HG02678 (cell line): ENCODE measurements at regions not wholly inside any gene's neighbourhood (a gene's known extent, or its start where the extent isn't known, plus 50 kb on each side); places are given as distances from the start of the nearest gene placed in this dataset.
"Not testable (repeated sequence)": the region's sequence is repeated elsewhere in the genome, so short reads cannot be mapped to it uniquely, and the experiment has no call there.

Source experiments
- ATAC-seq: cut with Tn5 transposase; IDR thresholded peaks from one replicate; pipeline ENCODE4 v1.9.1; 2021; ENCODE audit warnings: mild to moderate bottlenecking, moderate library complexity; ENCODE audit not compliant: unreplicated experiment

DNA sequence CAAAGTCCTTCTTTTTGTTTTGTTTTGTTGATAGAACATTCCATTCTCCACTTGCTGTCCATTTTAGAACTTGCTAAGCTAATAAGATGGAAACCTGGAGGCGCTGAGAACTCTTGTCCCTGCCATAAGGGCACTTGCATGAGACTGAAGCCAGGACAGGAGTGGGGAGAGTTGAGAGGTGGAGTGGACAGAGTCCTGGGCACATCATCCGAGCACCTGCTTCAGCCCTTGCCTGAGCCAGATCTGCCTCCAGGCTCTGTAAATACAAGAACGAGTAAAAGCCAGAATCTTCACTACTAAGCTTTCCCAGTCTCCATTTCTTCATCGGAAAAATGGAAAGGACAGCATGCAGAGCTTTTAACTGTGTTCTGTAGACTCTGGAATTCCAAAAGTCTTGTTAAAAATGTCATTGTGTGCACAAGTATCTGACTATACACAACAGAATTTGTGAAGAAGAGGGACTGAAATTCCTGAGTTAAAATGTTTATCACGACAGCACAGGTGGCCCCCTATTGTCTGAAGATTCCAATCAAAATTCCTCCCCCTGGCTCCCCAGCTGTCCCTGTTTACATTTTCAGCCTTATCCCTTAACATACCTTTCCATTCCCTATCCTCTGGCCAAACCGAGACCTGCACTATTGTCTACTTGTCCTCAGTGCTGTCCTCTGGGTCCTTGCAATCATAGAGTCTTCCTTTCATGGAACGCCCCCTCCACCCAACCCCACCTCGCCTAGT, 498.2 kb upstream of the TNP1 start:
- ATAC-seq: no peak

DNA sequence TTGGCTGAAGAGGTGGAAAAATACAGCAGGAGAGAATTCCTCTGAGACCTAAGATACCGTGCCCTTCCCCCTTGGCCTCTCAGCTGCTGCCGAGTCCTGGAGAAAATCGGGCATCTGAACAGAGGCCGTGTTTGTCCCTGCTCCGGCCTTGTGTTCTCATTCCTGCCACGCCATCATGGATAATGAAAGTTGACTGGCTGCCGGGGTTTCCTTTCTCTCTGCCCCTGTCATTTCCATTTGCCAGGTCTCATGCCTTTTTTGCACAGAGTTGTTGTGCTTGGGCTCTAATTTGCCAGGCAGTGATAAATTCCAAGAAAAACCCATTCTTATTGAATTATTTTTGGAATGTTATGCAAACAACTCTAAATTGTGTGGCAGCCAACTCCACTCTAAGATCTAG, 496.9 kb upstream of the TNP1 start:
- no peak for ATAC-seq

DNA sequence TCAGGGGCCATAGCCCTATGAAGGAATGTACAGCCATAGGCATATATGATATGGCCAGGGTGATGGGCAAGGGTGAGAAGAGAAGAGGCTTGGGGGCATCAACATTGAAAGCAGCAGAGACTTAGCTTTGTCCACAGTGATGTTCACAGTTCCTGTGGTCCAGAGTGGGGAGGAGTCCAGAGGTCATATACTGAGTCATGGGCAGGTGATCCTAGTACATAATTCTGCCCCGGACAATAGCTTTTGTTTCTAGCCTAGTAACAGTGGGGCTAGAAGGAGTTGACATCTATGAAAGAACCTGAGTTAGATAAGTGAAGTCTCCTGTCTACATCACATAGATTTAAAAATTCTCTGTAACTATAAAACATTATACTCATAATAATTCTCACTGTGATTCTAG, 496.3 kb upstream of the TNP1 start:
- ATAC-seq: no peak

DNA sequence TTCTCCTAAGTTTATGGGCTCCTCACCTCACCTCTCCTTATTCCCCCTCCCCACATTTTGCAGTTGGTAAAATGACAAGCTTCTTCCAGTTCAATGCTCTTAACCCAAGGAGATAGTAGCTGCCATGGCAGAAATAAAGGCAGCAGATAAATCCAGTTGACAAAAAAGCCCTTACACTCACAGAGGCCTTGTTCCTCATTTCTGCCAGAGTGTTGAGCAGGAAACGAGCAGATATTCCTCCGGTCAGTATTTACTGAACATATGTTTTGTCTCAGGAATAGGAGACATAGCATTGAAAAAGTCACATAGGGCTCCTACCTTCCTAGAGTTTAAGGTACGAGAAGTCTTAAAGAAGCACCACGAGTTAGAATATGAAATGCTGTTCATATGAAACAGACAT, 493.7 kb upstream of the TNP1 start:
- no peak for ATAC-seq

DNA sequence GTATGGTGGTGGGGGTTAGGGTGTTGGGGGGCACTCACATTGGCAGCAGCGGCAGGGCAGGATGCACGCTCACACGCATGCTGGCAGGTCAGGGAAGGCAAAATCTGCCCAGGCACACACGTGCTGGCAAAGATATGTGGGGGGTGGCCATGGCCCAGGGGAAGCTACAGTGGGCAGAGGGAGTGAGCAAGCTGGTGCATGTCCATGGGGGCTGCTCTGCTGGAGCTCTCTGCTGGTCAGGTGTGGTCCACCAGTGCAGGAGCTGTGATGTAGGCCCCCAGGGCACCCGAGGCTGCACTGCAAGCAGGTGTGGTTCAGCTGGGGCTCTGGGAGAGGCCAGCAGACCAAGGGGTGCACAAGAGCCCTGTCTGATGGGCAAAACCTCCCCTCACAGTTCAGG, 491.5 kb upstream of the TNP1 start:
- ATAC-seq: no peak

DNA sequence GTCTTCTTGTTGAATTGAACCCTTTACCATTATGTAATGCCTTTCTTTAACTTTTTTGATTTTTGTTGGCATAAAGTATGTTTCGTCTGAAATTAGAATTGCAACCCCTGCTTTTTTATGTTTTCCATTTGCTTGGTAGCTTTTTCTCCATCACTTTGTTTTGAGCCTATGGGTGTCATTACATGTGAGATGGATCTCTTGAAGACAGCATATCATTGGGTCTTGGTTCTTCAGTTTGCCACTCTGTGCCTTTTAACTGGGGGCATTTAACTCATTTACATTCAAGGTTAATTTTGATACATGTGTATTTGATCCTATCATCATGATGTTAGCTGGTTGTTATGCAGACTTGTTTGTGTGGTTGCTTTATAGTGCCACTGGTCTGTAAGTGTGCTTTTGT, 489.4 kb upstream of the TNP1 start:
- ATAC-seq: no peak

DNA sequence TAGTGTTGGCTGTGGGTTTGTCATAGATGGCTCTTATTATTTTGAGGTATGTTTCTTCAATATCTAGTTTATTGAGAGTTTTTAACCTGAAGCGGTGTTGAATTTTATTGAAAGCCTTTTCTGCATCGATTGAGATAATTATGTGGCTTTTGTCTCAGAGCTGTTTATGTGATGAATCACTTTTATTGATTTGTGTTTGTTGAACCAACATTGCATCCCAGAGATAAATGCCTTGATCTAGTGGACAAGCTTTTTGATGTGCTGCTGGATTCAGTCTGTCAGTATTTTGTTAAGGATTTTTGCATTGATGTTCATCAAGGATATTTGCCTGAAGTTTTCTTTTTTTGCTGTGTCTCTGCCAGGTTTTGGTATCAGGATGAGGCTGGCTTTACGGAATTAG, 487.8 kb upstream of the TNP1 start:
- not testable (repeated sequence) for ATAC-seq

DNA sequence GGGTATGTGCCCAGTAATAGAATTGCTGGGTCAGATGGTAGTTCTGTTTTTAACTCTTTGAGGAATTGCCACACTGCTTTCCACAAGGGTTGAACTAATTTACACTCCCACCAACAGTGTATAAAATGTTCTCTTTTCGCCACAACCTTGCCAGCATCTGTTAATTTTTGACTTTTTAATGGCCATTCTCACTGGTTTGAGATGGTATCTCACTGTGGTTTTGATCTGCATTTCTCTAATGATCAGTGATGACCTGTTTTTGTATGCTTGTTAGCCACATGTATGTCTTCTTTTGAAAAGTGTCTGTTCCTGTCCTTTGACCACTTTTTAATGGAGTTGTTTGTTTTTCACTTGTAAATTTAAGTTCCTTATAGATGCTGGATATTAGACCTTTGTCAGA, 486.2 kb upstream of the TNP1 start:
- not testable (repeated sequence) for ATAC-seq

DNA sequence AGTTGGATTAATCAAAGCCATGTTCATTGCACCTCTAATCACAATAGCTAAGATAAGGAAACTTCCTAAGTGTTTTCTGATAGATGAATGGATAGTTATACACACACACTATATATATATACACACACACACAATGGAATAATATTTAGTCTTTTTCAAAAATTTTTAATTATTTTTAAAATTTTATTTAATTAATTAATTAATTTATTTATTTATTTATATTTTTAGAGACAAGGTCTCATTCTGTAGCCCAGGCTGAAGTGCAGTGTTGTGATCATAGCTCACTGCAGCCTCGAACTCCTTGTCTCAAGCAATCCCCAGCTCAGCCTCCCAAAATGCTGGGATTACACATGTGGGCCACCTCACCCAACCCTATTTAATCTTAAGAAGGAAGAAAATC, 481.0 kb upstream of the TNP1 start:
- ATAC-seq: no peak

DNA sequence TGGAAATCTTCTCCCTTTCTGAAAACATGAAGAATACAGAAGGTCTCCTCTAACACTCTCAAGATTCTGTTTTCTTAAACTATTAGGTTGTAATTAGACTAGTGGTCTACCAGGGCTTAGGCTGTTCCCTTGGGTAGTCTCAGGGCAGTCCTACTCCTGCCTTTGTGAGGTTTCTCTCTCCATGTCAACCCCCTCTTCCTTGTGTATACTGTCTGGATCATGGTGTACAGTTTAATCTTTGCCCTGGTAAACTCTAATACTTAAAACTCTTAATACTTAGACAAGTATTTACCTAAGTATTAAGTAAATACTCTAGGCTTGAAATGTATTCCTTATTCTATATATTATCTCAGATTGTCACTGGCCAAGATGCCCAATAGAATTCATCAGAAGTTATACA, 480.3 kb upstream of the TNP1 start:
- no peak for ATAC-seq

DNA sequence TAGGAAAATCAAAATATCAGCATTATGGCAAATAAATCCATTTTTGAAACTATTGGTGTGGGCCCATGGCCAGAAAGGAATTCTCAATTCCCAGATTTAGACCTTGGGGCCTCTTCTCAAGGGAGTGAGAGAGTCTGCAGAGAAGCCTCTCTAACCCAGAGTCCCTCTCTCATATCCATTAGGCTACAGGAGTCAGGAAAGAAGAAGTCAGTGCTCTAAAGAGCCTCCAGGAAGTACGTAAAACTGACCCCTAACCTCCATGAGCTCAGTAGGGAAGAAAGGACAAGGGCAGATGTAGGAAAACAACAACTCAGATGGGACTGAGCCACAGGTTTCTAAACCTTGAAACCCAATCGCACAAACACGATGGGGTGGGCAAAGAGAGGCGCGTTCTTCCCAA, 479.9 kb upstream of the TNP1 start:
- ATAC-seq: no peak

DNA sequence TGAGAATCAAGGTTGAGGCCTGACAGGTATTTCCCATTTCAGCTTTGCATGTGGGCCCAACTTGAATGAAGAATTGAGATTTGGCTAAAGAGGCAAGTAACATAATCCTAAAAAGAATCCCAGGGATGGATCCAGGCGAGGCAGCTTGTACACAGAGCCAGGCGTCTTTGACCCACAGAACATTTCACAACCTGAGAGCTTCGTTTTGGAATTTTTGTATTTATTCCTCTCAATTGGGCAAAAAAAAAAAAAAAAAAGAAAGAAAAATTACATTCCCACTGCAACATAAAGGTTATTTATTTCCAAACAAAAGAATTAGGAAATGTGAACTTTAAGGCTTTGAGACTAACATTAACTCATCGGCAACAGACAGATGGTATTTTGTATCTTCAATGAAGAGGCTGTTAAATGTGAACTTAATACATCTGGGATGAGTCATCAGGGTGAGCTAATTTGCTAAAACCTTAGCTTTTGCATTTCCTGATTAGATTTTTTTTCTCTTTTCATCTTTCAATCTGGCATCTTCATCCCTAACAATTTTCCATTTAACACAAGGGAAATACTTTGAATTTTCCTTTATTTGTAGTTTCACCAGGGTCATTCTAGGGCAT, 478.5 kb upstream of the TNP1 start:
- ATAC-seq: no peak

DNA sequence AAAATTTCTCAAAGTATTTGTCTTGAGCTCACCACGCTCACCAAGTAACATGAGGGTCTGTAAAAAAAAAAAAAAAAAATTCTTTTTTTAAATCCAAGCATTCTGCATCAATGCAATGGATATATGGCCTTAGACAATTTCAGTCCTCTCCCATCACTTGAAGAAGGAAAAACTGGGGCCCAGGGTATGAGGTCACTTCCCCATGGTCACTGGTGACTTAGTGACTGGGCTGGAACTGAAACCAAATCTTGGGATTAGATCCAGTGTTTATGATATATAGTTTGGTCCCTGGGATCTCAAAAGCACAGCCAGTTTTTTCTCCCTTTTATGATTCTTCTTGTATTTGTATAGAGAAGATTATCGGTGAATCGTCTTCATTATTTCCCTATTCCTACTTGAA, 477.9 kb upstream of the TNP1 start:
- no peak for ATAC-seq

DNA sequence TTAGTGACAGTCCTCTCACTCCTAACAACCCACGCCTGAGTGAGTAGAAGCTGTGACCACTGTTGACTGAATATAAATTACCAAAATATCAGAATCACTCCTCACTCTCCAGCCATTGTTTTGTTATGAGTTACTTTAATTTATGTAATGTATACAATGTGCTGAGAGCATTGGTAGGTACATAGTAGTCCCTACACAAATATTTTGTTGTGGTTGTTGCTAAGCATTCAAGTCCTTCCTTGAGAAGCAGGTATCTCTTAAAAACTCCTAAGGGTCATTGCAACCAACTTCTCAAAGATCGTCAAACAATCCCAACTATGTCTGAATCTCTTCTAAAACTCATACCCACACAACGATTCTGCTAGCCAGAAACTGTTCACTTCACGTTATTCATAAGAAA, 476.8 kb upstream of the TNP1 start:
- ATAC-seq: no peak

DNA sequence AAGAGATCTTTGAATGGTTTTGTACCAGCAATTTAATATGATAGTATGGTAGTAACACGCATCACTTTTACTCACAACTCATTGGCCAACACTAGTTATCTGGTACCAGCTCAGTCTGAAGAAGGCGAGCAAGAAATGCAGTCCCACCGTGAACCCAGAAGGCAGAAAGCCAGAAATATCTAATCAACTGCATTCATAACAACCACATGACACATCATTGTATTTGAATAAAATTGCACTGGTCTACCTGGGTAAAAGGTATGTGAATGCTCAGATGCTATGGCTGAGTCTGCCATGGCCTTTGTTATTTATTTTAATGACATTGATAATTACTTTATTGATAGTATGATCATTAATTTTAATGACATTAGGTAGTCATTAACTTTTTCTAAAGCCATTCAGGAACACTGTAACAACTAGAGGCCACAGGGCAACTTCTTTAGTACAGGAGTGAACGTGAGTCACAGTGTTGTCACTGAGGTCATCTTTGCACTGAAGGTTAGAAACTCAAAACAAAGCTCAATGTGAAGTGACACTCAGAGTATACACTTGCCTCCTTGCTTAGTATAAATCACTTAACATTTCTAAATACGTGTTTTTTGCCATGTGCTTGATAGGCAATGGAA, 475.6 kb upstream of the TNP1 start:
- ATAC-seq: no peak

DNA sequence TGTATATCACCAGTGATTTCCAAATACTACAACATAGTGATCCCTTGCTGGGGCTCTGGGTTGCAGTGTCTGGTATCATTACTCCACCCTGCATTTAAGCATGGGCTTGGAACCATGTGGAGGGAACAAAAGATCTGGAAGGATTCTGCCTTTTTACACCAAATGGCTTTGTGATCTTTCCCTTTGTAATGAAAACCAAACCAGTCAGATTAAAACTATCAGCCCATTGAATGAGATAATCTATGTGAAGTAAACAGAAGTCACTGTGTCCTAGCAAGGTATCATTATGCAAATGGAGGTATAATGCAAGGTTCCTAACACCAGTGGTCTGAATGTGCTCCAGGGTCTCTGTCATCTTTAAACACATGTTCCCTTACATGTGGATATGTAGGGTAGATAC, 474.7 kb upstream of the TNP1 start:
- ATAC-seq: no peak

DNA sequence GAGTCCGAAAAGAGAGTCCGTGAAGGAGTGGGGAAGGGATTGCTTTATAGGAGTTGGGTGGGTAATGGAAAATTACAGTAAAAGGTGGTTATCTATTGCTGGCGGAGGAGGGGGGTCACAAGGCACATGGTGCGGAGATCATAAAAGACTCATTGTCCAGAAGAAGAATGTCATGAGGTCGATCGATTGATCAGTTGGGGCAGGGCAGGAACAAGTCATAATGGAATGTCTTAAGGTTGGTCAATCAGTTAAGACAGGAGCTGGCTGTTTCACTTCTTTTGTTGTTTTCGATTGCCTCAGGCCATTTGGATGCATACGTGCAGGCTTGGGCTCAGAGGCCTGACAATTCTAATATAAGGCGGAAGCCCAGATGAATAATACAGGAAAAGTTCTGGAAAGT, 473.0 kb upstream of the TNP1 start:
- ATAC-seq: no peak

DNA sequence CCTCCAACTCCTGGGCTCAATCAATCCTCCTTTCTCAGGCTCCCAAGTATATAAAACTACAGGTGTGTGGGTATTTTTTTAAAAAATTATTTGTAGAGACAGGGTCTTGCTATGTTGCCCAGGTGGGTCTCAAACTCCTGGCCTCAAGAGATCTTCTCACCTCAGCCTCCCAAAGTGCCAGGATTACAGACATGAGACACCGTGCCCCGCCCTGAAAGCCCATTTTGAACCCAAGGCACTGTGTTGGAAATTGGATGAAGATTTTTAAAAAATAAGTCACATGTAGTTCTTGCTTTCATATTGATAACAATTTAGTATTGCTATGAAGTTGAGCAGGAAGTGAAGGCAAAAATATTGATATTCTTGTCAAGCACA, 472.5 kb upstream of the TNP1 start:
- no peak for ATAC-seq

DNA sequence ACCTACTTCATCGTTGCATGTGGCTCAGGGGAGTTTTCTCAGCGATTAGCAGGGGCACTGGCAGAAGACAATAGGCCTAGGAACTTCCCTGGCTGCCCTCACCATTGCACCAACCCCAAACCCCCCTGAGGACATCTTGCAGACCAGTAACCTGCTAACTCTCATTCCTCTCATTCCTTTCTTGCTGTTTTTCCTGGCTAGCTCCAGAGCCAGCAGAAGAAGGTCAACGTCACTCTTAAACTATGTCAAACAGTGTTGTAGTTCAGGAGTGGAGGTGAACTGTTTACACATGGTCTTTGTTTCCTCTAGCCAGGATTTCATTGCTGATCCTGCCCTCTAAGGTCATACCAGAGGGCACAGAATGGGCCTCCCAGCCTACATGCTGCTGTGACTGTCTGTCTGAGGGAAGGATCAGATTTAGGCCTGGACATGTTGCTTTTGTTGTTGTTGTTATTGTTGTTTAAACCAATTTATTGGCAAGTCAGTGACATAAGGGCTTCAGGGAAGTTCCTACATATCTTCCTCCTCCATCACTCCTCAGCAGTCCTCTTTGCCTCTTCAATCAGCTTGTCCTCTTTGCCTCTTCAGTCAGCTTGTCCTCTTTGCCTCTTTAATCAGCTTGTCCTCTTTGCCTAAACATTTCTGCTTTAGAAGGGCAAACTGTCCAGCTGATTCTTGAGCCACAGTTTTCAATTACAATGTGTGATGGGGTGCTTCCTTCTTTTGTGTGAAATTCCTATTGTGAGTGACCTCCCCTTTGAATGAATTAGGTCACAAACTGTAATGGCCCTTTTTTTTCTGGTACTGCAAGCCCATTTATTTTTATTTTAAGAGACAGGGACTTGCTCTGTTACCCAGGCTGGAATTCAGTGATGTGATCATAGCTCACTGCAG, 471.9 kb upstream of the TNP1 start:
- ATAC-seq: no peak

DNA sequence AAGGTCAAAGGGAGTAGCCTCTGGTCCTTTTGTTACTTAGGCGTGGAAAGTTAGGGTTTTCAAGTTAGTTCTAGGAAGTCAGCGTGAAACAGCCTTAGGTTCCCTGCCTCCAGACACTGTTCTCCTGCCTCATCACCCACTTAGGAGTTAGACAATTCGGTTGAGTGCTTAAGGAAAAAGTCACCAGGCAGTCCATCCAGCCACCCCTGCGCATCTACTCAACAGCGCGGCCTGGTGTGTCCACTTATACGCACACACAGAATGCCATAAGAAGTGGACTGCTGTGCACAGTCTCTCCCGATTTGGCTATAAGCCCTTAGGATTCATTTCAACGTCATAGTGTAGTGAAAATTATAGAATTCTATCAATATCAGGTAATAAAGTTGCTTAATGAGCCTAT, 470.8 kb upstream of the TNP1 start:
- ATAC-seq: no peak

DNA sequence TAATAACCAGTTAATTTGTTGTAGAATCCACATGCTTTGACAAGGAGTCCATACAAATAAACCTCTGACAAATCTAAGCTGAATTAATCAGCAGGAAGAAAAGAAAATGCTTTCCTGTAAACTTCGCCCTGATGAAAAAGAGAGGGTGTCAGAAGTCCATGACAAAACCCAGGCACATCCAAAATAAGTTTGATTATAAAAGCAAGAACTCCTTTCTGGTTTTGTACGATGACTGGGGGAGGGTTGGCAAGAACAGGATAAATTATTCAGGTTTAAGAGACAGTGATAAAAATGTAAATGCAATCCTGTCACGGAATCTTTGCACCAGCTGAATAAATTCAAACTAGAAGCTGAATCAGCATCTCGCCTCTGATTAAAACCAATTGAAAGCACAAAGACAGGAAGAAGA, 469.2 kb upstream of the TNP1 start:
- ATAC-seq: no peak

DNA sequence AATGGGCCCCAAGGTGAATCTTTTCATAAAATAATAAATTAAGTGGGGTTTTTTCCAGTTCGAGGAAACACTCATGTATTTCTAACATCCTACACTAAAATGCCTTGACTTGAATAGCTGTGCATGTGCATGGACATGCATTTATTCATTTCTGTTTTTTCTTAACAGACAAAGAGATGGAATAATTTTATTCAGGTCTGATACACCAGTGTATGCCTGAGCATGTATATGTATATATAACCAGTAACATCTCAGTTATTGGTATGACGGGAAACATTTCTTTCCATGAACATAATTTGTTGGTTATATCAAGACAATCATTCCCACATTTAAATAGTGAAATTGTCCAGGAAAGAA, 468.7 kb upstream of the TNP1 start:
- ATAC-seq: no peak
